ENCODE measurements at regions not wholly inside any gene's neighbourhood (a gene's known extent, or its start where the extent isn't known, plus 50 kb on each side); places are given as distances from the start of the nearest gene placed in this dataset.

GRCh38 chr17:77393274-77393600 is 252.5 kb downstream of the SEC14L1 start:
- Histone ChIP-seq H3K36me3 (ENCODE audit: control insufficient read depth in 2 of 2, insufficient read depth in 1 of 2, low read length in 2 of 2) (no peaks in the 10 kb centered on the region), H3K9me3 (ENCODE audit: control insufficient read depth, insufficient read depth, low read depth, low read length) (no peaks in the 10 kb centered on the region), H3K4me1 (ENCODE audit: control insufficient read depth, insufficient read depth, low read length) (peaks cover 12% of the 10 kb centered on the region), H3K27ac (ENCODE audit: extremely low read depth, low read depth, low read length) (no peak overlapping the region), H3K4me3 (ENCODE audit: low read depth, low read length) (no peak overlapping the region)
- TF ChIP-seq ZNF571 (tag by site-specific recombination; IDR thresholded peaks at IDR 0.05) (no peak), ZNF214 (tag by site-specific recombination; IDR thresholded peaks at IDR 0.05; ENCODE audit: borderline replicate concordance) (no peak), ZNF843 (tag by site-specific recombination; IDR thresholded peaks at IDR 0.05) (no peak), ZNF658 (tag by site-specific recombination; IDR thresholded peaks at IDR 0.05) (no peak), ZNF169 (tag by site-specific recombination; IDR thresholded peaks at IDR 0.05) (no peak), ZFP3 (tag by site-specific recombination; IDR thresholded peaks at IDR 0.05; ENCODE audit: low read depth) (no peak), ZNF148 (tag by site-specific recombination; IDR thresholded peaks at IDR 0.05; ENCODE audit: borderline replicate concordance) (no peak), SP2 (tag by site-specific recombination; IDR thresholded peaks at IDR 0.05) (no peak), ZNF548 (tag by site-specific recombination; IDR thresholded peaks at IDR 0.05) (no peak), ZNF23 (tag by site-specific recombination; IDR thresholded peaks at IDR 0.05; ENCODE audit: borderline replicate concordance) (no peak), ZNF221 (tag by site-specific recombination; IDR thresholded peaks at IDR 0.05; ENCODE audit: borderline replicate concordance) (no peak), ZNF488 (tag by site-specific recombination; IDR thresholded peaks at IDR 0.05) (no peak), ZFP37 (tag by site-specific recombination; IDR thresholded peaks at IDR 0.05) (no peak), ZNF202 (tag by site-specific recombination; IDR thresholded peaks at IDR 0.05; ENCODE audit: borderline replicate concordance) (no peak), ZNF280C (tag by site-specific recombination; IDR thresholded peaks at IDR 0.05) (no peak), TCF7L2 (IDR thresholded peaks at IDR 0.05; ENCODE audit: borderline replicate concordance, low read depth, low read length) (no peak), ZNF311 (tag by site-specific recombination; IDR thresholded peaks at IDR 0.05; ENCODE audit: borderline replicate concordance) (no peak)
- CTCF ChIA-PET, result interaction anchor here (1.3 kb wide), 1 partner anchor 102 kb away, joined by 3 read pairs; no protein-coding TSS in a partner anchor
- POLR2A ChIA-PET, result no interaction called here

GRCh38 chr17:77393867-77394539 is 253.2 kb downstream of the SEC14L1 start:
- H3K27ac ChIP-seq (ENCODE audit: extremely low read depth, low read depth, low read length), result no peak overlapping the region
- ChIA-PET POLR2A (no interaction called here), CTCF (no interaction called here)
- peaks cover 12% of the 10 kb centered on the region for H3K4me1 ChIP-seq (ENCODE audit: control insufficient read depth, insufficient read depth, low read length)
- no peak overlapping the region for H3K4me3 ChIP-seq (ENCODE audit: low read depth, low read length)
- H3K36me3 ChIP-seq (ENCODE audit: control insufficient read depth in 2 of 2, insufficient read depth in 1 of 2, low read length in 2 of 2), result no peaks in the 10 kb centered on the region
- TF ChIP-seq AEBP2 (tag by site-specific recombination; IDR thresholded peaks at IDR 0.05; ENCODE audit: borderline replicate concordance), result no peak
- no peaks in the 10 kb centered on the region for H3K9me3 ChIP-seq (ENCODE audit: control insufficient read depth, insufficient read depth, low read depth, low read length)
